HG02885 (cell line): ENCODE measurements at regions not wholly inside any gene's neighbourhood (a gene's known extent, or its start where the extent isn't known, plus 50 kb on each side); places are given as distances from the start of the nearest gene placed in this dataset.
"Not testable (repeated sequence)": the region's sequence is repeated elsewhere in the genome, so short reads cannot be mapped to it uniquely, and the experiment has no call there.

Experiments used
- ATAC-seq: cut with Tn5 transposase; IDR thresholded peaks from one replicate; pipeline ENCODE4 v1.9.1; 2021; ENCODE audit warnings: mild to moderate bottlenecking; ENCODE audit not compliant: unreplicated experiment, poor library complexity

- not testable (repeated sequence) for ATAC-seq
Measured at GRCh38 chr9:85878872-85879597, 61.9 kb upstream of the NAA35 start.

DNA sequence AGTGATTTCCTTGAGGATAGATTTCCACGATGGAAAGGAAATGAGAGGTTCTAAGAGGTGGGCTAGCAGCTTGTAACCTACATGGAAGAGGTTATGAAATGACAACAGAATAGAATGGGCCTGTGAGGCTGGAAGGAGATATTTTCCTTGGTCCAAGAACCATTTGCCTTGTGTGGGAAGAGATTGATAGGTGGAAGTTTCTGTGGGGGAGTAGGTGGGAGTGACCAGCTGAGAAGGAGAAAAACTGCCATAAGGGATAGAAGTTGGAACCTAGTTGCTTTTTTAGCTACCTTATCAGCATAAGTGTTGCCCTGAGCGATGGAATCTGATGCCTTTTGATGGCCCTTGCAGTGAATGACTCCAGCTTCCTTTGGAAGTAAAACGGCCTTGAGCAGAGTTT lies 60.4 kb upstream of the NAA35 start:
- ATAC-seq: not testable (repeated sequence)

- ATAC-seq: no peak
Measured at GRCh38 chr9:85884256-85884655, 56.7 kb upstream of the NAA35 start.

DNA sequence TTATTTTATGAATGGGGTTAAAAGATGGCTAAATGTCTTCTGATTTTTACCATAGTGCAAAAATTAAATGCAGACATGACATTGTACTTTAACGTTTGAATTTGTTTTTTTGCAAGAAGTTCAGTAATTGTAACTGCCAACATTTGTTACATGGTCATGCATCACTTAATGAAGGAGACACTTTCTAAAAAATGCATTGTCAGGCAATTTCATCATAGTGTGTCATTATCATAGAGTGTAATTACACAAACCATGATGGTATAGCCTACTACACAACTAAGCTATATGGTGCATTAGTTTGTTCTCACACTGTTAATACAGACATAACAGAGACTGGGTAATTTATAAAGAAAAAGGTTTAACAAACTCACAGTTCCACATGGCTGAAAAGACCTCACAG lies 50.0 kb upstream of the NAA35 start:
- no peak for ATAC-seq
